Activated naive CD4-positive, alpha-beta T cell treated with Interleukin-2 at 50 U/mL for 16 hours (primary cell): ENCODE measurements at regions not wholly inside any gene's neighbourhood (a gene's known extent, or its start where the extent isn't known, plus 50 kb on each side); places are given as distances from the start of the nearest gene placed in this dataset.
"Not testable (repeated sequence)": the region's sequence is repeated elsewhere in the genome, so short reads cannot be mapped to it uniquely, and the experiment has no call there.

Experiments used
- DNase-seq: peaks from one replicate; pipeline ENCODE4 v3.0.0-alpha.2; 2020

- no peak for DNase-seq
Observed at GRCh38 chr2:234405462-234405861, 91.4 kb downstream of the ARL4C start.

GRCh38 chr2:234404957-234405356 lies 91.9 kb downstream of the ARL4C start:
- no peak for DNase-seq

GRCh38 chr2:234403751-234404150 lies 93.1 kb downstream of the ARL4C start:
- no peak for DNase-seq

GRCh38 chr2:234403074-234403473 lies 93.8 kb downstream of the ARL4C start:
- no peak for DNase-seq

- DNase-seq = no peak
Observed at GRCh38 chr2:234401426-234401825, 95.5 kb downstream of the ARL4C start.

- no peak for DNase-seq
Observed at GRCh38 chr2:234399451-234400246, 97.2 kb downstream of the ARL4C start.

- no peak for DNase-seq
Observed at GRCh38 chr2:234398531-234398930, 98.3 kb downstream of the ARL4C start.

GRCh38 chr2:234395891-234396420 lies 100.9 kb downstream of the ARL4C start:
- DNase-seq = no peak

- DNase-seq = no peak
Observed at GRCh38 chr2:234394450-234394849, 102.4 kb downstream of the ARL4C start.

GRCh38 chr2:234393354-234393753 lies 103.5 kb downstream of the ARL4C start:
- no peak for DNase-seq

GRCh38 chr2:234392041-234392615 lies 104.8 kb downstream of the ARL4C start:
- no peak for DNase-seq

GRCh38 chr2:234391625-234392024 lies 105.3 kb downstream of the ARL4C start:
- DNase-seq = no peak

- DNase-seq = not testable (repeated sequence)
Observed at GRCh38 chr2:234389661-234390060, 107.2 kb downstream of the ARL4C start.

GRCh38 chr2:234388591-234388990 lies 108.3 kb downstream of the ARL4C start:
- no peak for DNase-seq

GRCh38 chr2:234386971-234387370 lies 109.9 kb downstream of the ARL4C start:
- DNase-seq = no peak

GRCh38 chr2:234382131-234382530 lies 114.8 kb downstream of the ARL4C start:
- DNase-seq = no peak

- DNase-seq = not testable (repeated sequence)
Observed at GRCh38 chr2:234378958-234379357, 117.9 kb downstream of the ARL4C start.

GRCh38 chr2:234378440-234378839 lies 118.4 kb downstream of the ARL4C start:
- DNase-seq = no peak

GRCh38 chr2:234377761-234378391 lies 119.0 kb downstream of the ARL4C start:
- no peak for DNase-seq

GRCh38 chr2:234376229-234376628 lies 120.7 kb downstream of the ARL4C start:
- no peak for DNase-seq

- no peak for DNase-seq
Observed at GRCh38 chr2:234375176-234375880, 121.6 kb downstream of the ARL4C start.

GRCh38 chr2:234374736-234375135 lies 122.1 kb downstream of the ARL4C start:
- DNase-seq = no peak

- no peak for DNase-seq
Observed at GRCh38 chr2:234374150-234374508, 122.8 kb downstream of the ARL4C start.
